Stimulated activated CD8-positive, alpha-beta memory T cell treated with anti-CD3 and anti-CD28 coated beads, Interleukin-7, amount 100 ng/mL, for 4 hours (primary cell): ENCODE measurements at regions not wholly inside any gene's neighbourhood (a gene's known extent, or its start where the extent isn't known, plus 50 kb on each side); places are given as distances from the start of the nearest gene placed in this dataset.
"Not testable (repeated sequence)": the region's sequence is repeated elsewhere in the genome, so short reads cannot be mapped to it uniquely, and the experiment has no call there.

ENCODE experiments used
- DNase-seq, 2 donors: peaks; one replicate each; pipeline ENCODE4 v3.0.0-alpha.2; 2020; ENCODE audit warnings: low read depth in 2 of 2

DNA sequence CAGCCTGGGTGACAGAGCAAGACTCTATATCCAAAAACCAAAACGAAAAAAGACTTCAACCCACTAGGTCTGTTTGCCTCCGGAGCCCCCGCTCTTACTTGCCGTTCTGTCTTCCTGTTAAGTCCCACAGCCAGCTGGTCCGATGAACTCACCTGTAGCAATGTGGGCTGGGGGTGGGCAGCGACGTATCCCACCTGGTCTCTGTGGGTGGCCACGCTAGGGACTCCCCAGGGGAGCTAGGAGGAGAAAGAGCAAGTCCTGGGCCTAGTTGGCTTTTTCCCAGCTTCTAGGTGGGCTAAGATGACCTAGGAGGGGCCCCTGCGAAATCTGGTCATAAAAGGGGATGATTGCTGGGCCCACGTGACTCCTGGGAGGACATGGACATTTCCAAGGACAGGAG is 166.0 kb upstream of the KCNG1 start:
- no peak for DNase-seq

DNA sequence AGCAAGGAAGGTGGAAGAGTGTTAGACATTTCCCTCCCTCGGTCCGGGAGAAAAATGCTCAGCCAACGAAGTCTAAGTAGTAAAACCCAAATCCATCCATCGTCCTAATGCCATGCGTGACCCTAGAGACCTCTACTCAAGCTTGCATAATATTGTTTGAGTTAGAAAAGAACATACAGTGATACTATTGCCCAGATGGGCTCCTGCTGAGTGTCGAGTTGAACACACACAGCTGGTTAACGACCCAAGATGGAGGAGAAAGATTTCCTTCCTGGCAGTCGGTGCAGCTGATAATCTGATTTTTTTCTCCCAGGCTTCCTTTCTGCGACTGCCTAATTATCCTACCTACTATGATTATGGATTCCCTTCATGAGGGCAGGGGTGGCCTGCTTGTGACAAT is 164.4 kb upstream of the KCNG1 start:
- no peak for DNase-seq

DNA sequence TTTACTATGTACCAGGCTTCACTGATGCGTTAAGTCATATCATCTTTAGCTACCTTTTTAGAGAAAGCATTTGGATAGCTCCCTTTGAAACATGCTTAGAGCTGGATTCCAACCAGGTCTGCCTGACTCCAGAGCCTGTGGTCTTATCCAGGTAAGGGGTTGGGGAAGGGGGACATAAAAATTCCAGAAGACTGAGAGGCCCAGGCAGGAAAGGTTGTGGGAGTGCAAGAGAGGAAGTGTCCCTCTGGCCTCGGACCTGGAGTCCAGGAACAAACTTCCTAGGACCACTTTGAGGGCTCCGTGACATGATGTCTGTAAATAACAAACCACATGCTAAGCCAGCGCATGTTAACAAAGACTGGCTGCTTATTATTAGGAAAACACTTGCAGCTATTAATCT is 163.0 kb upstream of the KCNG1 start:
- DNase-seq, result no peak

DNA sequence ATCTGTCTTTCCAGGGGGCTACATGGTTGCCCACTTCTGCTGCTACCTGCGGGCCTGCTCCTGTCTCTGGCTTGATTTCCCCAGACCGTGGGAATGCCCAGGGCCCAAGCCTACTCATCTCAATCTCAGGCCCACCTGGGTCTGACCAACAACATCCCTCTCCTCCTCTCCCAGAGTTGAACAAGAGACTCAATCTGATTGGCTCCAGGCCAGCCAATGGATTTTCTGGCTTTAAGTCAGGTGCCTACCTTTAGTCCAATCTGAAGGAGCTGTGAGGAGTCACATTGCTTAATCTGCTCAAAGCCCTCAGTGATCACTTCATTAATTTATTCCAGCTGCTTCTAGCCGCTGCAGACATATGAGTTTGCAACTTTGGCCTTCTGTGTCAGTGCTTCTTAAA is 162.4 kb upstream of the KCNG1 start:
- DNase-seq, result no peak

DNA sequence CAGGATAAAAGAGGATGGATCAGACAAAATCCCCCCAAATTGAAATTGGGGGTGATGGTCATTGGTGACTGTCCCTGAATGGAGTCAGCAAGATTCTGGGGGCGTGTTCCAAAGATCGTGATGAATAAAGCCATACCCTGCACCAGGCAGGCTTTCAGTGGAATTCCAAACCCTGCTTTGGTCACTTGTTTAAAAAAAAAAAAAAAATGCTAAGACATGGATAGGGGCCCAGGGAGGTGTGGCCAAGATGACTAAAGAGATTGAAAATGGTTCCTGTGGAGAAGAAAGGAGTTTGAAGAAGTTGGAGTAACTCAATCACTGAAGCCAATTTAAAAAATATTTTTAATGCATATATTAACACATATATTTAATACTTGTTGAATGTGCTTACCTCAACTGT is 161.4 kb upstream of the KCNG1 start:
- DNase-seq, result no peak

DNA sequence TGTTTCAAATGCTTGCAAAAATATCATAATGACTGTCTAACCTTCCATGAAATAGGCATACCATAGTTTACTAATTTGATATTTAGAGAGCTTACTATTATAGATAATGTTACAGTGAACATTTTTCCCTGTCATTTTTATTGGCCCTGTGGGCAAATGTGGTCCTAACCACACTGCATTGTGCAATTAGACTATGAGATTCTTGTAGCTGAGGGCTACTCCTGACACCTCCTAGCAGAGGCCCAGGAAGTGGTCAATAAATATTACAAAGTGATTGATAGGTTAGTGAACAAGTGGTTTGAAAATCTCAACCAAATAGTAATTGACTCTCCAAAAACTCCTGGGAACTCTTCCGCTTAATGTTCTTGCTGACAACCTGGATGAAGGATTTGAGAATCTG is 160.5 kb upstream of the KCNG1 start:
- DNase-seq, result no peak

- no peak for DNase-seq
Measured at GRCh38 chr20:51182571-51182970, 159.7 kb upstream of the KCNG1 start.

GRCh38 chr20:51178153-51178552 is 155.2 kb upstream of the KCNG1 start:
- DNase-seq, result no peak

DNA sequence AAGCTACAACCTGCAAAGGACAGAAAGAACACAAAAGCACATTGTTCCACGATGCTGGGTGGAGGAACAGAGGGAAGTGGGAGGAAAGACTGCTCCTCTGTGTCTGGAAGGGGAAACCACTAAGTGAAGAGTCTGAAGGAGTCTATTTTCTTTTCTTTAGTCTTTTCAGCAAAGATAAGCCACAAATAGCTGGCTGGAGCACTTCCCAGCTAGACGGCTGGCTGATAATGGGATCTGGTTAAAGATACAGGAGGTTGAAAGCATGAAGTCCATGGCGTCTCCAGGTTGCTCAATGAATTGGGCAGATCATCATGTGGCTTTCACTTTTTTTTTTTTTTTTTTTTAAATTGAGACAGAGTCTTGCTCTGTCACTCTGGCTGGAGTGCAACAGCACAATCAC is 154.0 kb upstream of the KCNG1 start:
- no peak for DNase-seq

GRCh38 chr20:51176446-51176845 is 153.5 kb upstream of the KCNG1 start:
- DNase-seq, result no peak

- DNase-seq, result no peak
Measured at GRCh38 chr20:51175724-51176123, 152.8 kb upstream of the KCNG1 start.

DNA sequence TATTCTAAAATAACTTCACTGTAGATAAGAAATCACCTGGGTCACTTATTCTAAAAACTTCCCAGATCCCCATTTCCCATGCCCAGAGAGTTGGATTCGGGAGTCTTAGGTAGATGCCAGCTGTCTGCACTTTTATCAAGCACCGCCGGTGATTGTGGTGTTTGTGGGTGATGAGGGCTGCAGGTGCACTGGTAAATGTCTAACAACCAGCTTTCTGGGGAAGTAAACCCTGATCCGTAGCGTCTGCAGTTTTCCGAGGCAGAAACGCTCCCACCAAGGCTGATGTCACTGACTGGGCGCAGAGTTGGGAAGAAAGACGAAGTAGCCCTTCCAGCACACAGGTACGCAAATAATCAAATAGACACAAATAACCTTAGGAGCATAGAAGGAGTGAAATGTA is 152.2 kb upstream of the KCNG1 start:
- no peak for DNase-seq

- no peak for DNase-seq
Measured at GRCh38 chr20:51174536-51174935, 151.6 kb upstream of the KCNG1 start.

GRCh38 chr20:51172558-51173428 is 149.9 kb upstream of the KCNG1 start:
- DNase-seq, result no peak

GRCh38 chr20:51171141-51171540 is 148.2 kb upstream of the KCNG1 start:
- DNase-seq, result no peak

DNA sequence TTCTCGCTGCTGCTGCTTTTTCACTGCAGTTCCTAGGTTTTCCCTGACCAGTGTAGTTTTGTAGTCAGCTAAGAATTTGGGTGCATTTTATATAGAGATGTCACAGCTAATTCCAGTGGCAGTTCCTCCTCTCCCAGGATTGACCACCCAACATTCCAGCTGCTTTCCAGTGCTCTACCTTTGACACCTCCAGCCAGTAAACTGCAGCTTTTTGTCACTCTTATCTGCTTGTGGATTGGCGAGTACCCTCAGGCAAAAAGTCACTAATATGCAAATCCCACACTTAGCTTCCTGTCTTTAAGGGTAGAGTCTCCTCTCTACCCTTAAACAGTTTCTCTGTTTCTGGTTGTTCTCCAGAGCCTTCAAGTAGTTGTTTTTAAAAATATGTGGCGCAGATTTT is 146.9 kb upstream of the KCNG1 start:
- no peak for DNase-seq

DNA sequence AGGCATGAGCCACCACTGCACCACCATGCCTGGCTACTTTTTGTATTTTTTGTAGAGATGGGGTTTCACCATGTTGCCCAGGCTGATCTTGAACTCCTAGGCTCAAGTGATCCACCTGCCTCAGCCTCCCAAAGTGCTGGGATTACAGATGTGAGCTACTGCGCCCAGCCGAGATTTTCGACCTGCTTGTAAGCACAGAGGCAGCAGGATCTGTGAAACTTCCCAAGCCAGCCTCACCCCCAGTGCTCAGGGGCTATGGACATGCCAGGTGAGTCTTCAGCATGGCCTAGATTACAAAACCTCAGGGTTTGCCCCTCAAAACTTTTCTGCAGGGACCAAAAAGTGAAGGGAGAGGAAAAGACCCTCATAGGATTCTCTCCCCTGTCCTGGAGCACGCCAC is 145.0 kb upstream of the KCNG1 start:
- not testable (repeated sequence) for DNase-seq

DNA sequence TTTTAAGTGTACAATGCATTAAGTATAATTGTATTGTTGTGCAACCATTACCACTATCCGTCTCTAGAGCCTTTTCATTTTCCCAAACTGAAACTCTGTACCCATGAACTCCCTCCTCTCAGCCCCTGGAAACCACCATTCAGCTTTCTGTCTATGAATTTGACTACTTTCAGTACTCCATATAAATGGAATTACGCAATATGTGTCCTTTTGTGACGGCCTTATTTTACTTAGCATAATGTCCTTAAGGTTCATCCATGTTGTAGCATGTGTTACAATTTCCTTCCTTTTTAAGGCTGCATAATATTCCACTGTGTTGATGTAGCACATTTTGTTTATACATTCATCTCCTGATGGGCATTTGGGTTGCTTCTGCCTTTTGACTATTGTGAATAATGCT is 143.6 kb upstream of the KCNG1 start:
- no peak for DNase-seq

DNA sequence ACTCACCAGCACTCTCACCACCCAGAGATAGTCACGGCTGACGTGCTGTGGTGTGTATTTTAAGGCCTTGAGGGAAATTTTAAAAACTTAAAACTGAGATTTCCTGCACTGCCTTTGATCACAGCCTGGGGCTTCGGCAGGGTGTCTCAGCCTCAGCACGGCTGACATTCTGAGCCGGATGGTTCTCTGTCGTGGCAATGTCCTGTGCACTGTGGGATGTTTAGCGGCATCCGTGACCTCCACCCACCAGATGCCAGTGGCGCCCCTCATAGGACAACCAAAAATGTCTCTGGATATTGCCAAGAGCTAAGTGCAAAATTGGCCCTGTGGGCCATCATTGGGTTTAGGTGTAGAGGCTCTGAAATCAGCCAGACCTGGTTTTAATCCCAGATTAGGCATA is 142.2 kb upstream of the KCNG1 start:
- no peak for DNase-seq

- no peak for DNase-seq
Measured at GRCh38 chr20:51164731-51165130, 141.8 kb upstream of the KCNG1 start.

DNA sequence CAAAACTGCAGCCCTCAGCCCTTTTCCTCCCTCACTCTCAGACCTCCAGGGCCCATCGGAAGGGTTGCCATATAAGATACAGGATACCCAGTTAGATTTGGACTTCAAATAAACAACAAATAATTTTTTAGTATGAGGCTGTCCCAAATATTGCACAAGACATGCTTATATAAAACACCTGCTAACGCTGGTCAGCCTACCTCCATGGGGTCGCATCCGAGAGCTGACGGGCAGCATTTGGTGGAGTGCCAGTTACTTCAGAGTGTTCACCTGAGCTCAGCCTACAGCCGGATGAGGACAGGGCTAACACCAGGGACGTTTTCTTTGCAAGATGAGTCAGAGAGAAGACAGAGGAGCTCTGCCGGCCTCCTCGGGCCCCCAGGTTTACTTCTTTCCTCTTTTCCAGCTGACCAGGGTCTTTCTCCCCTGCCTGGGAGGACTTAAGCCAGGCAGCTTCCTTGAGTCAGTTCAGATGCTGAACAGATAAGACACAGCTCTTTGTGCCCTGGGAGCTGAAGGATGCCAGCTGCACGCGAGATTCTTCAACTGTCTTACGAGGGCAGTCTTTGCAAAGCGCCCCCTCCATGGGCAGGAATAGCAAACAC is 141.2 kb upstream of the KCNG1 start:
- no peak for DNase-seq

GRCh38 chr20:51162015-51162414 is 139.1 kb upstream of the KCNG1 start:
- DNase-seq, result no peak

DNA sequence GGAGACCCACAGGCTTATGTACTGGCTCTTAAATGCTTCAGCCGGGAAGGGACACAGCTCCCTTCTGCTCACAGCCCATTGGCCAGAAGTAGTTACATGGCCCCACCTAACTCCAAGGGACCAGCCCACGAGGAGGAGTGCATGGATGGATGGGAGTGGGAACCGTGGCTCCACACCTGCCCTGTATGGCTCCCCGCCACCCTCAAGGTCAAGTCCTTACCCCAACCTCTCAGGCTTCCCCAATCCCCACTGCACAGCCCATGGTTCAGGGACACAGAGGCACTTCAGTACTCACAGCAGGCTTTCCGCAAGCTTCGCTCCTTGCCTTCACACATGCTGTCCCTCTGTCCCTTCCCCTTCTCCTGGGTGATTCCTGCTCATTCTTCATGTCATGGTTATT is 137.9 kb upstream of the KCNG1 start:
- no peak for DNase-seq

GRCh38 chr20:51159981-51160380 is 137.1 kb upstream of the KCNG1 start:
- DNase-seq, result no peak
